ENCODE measurements at regions not wholly inside any gene's neighbourhood (a gene's known extent, or its start where the extent isn't known, plus 50 kb on each side); places are given as distances from the start of the nearest gene placed in this dataset.
"Not testable (repeated sequence)": the region's sequence is repeated elsewhere in the genome, so short reads cannot be mapped to it uniquely, and the experiment has no call there.

GRCh38 chr13:97542102-97542685 lies 108.2 kb downstream of the RAP2A start:
- Histone ChIP-seq H3K4me2 (replicated peaks; ENCODE audit: low read depth, low read length, poor library complexity, severe bottlenecking) (no peak overlapping the region), H3K27me3 (replicated peaks in 1 of 4; ENCODE audit: control extremely low read depth in 1 of 4, control insufficient read depth in 3 of 4, insufficient read depth in 4 of 4, low read length in 3 of 4) (no peaks in the 10 kb centered on the region), H3K27ac (ENCODE audit: low read length in 2 of 2) (no peak overlapping the region), H3K4me1 (ENCODE audit: control insufficient read depth in 2 of 2, insufficient read depth in 2 of 2, low read length in 2 of 2) (no peaks in the 10 kb centered on the region), H2AFZ (ENCODE audit: insufficient read depth, low read depth, low read length, poor library complexity, severe bottlenecking) (no peak overlapping the region), H3K9me3 (ENCODE audit: control extremely low read depth in 1 of 3, control insufficient read depth in 2 of 3, insufficient read depth in 1 of 3, low read length in 2 of 3) (peaks cover 0 to 9% (median 0%) of the 10 kb centered on the region in 3 donors), H4K20me1 (ENCODE audit: control insufficient read depth, insufficient read depth, low read length, poor library complexity, severe bottlenecking) (no peaks in the 10 kb centered on the region), H3K4me3 (ENCODE audit: control extremely low read depth in 1 of 5, extremely low read depth in 1 of 5, insufficient read depth in 1 of 5, low read depth in 2 of 5, low read length in 4 of 5) (no peak overlapping the region), H3K36me3 (replicated peaks in 1 of 2; ENCODE audit: control extremely low read depth in 1 of 2, control insufficient read depth in 1 of 2, extremely low read depth in 1 of 2, insufficient read depth in 2 of 2, low read length in 1 of 2) (no peaks in the 10 kb centered on the region), H3K9ac (ENCODE audit: low read length) (no peak overlapping the region), H3K79me2 (ENCODE audit: control insufficient read depth, insufficient read depth, low read length) (no peaks in the 10 kb centered on the region)
- no peak overlapping the region for H3K27ac Mint-ChIP-seq
- H3K4me1 Mint-ChIP-seq, result peaks cover 4% of the 10 kb centered on the region
- H3K27me3 Mint-ChIP-seq, result no peaks in the 10 kb centered on the region
- CTCF ChIA-PET, result no interaction called here
- intact Hi-C loops (cut with micrococcal nuclease), result no loop called here
- ATAC-seq (ENCODE audit: low read depth) (no peak), DNase-seq (no peak)
- POLR2A ChIA-PET, result no interaction called here
- no peak overlapping the region for H3K4me3 Mint-ChIP-seq
- H3K9me3 Mint-ChIP-seq (ENCODE audit: insufficient read depth), result peaks cover 2% of the 10 kb centered on the region
- TF ChIP-seq CTCF (IDR thresholded peaks at IDR 0.05) (no peak), EZH2 (IDR thresholded peaks at IDR 0.05; ENCODE audit: borderline replicate concordance, insufficient read depth, low read depth, low read length, poor library complexity, severe bottlenecking) (no peak)
- 100% methylated on average over 1 of the region's 4 CpGs for WGBS (ENCODE audit: insufficient coverage)

DNA sequence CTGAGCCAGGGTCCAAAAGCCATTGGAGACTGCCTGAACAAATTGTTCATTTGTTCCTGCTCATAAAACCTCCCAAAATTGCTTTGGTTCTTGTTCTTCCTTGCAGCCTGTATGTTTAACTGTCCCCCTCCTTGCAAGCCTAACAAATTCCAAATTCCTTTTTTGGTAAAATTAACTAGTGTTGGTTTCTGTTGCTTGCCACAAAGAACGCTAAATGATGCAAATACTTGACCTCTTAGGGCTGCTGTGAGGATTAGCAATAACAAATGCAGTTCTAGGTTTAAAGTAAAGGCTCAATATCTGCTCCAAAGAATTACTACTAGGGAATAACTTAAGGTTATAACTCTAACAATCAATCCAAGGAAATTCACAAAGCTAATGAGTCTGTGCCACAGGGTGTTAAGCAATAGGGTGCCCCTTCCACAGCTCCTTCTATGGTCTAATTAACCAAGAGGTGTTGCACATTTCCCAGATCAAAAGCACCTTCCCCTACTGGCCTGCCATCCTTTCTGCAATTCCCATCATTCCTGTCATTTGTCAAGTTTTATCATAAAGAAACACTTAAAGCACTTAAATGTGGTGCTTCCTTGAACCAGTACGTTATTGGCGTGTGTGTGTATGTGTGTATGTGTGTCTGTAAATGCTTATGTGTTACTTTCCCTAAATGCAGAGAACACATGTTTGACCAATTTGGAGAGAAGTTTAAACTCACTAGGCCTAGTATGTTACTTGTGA lies 110.2 kb downstream of the RAP2A start:
- Histone ChIP-seq H3K9me3 (ENCODE audit: control extremely low read depth in 1 of 3, control insufficient read depth in 2 of 3, insufficient read depth in 1 of 3, low read length in 2 of 3) (peaks cover 0 to 9% (median 0%) of the 10 kb centered on the region in 3 donors), H2AFZ (ENCODE audit: insufficient read depth, low read depth, low read length, poor library complexity, severe bottlenecking) (no peak overlapping the region), H3K4me3 (ENCODE audit: control extremely low read depth in 1 of 5, extremely low read depth in 1 of 5, insufficient read depth in 1 of 5, low read depth in 2 of 5, low read length in 4 of 5) (no peak overlapping the region), H3K9ac (ENCODE audit: low read length) (no peak overlapping the region), H3K27ac (ENCODE audit: low read length in 2 of 2) (no peak overlapping the region), H3K4me2 (replicated peaks; ENCODE audit: low read depth, low read length, poor library complexity, severe bottlenecking) (no peak overlapping the region), H3K27me3 (replicated peaks in 1 of 4; ENCODE audit: control extremely low read depth in 1 of 4, control insufficient read depth in 3 of 4, insufficient read depth in 4 of 4, low read length in 3 of 4) (no peaks in the 10 kb centered on the region), H3K79me2 (ENCODE audit: control insufficient read depth, insufficient read depth, low read length) (no peaks in the 10 kb centered on the region), H4K20me1 (ENCODE audit: control insufficient read depth, insufficient read depth, low read length, poor library complexity, severe bottlenecking) (no peaks in the 10 kb centered on the region), H3K4me1 (ENCODE audit: control insufficient read depth in 2 of 2, insufficient read depth in 2 of 2, low read length in 2 of 2) (no peaks in the 10 kb centered on the region), H3K36me3 (replicated peaks in 1 of 2; ENCODE audit: control extremely low read depth in 1 of 2, control insufficient read depth in 1 of 2, extremely low read depth in 1 of 2, insufficient read depth in 2 of 2, low read length in 1 of 2) (no peaks in the 10 kb centered on the region)
- Mint-ChIP-seq H3K4me3 (no peak overlapping the region), H3K4me1 (peaks cover 7% of the 10 kb centered on the region), H3K27ac (no peak overlapping the region), H3K27me3 (no peaks in the 10 kb centered on the region), H3K9me3 (ENCODE audit: insufficient read depth) (peaks cover 2% of the 10 kb centered on the region)
- DNase-seq (no peak), ATAC-seq (ENCODE audit: low read depth) (no peak)
- intact Hi-C loops (cut with micrococcal nuclease), result no loop called here
- ChIA-PET CTCF (no interaction called here), POLR2A (no interaction called here)
- no CpG with 5 or more reads among the region's 3 CpGs for WGBS (ENCODE audit: insufficient coverage)
- TF ChIP-seq CTCF (IDR thresholded peaks at IDR 0.05) (no peak), EZH2 (IDR thresholded peaks at IDR 0.05; ENCODE audit: borderline replicate concordance, insufficient read depth, low read depth, low read length, poor library complexity, severe bottlenecking) (no peak)

DNA sequence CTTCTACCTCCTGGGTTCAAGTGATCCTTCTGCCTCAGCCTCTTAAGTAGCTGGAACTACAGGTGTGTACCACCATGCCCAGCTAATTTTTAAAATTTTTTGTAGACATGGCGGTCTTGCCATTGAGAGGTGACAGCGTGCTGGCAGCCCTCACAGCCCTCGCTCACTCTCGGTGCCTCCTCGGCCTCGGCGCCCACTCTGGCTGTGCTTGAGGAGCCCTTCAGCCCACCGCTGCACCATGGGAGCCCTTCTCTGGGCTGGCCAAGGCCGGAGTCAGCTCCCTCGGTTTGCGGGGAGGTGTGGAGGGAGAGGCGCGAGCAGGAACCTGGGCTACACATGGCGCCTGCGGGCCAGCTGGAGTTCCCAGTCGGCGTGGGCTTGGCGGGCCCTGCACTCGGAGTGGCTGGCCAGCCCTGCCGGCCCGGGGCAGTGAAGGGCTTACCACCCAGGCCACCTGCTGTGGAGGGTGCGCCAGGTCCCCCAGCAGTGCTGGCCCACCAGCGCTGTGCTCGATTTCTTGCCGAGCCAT lies 111.1 kb downstream of the RAP2A start:
- H3K9me3 ChIP-seq (ENCODE audit: control extremely low read depth in 1 of 3, control insufficient read depth in 2 of 3, insufficient read depth in 1 of 3, low read length in 2 of 3); H3K79me2 ChIP-seq (ENCODE audit: control insufficient read depth, insufficient read depth, low read length); H3K4me1 Mint-ChIP-seq; ATAC-seq (ENCODE audit: low read depth); H3K27ac ChIP-seq (ENCODE audit: low read length in 2 of 2); H2AFZ ChIP-seq (ENCODE audit: insufficient read depth, low read depth, low read length, poor library complexity, severe bottlenecking); intact Hi-C loops (cut with micrococcal nuclease); H3K9ac ChIP-seq (ENCODE audit: low read length); H3K9me3 Mint-ChIP-seq (ENCODE audit: insufficient read depth); H3K27me3 ChIP-seq (replicated peaks in 1 of 4; ENCODE audit: control extremely low read depth in 1 of 4, control insufficient read depth in 3 of 4, insufficient read depth in 4 of 4, low read length in 3 of 4); H4K20me1 ChIP-seq (ENCODE audit: control insufficient read depth, insufficient read depth, low read length, poor library complexity, severe bottlenecking); POLR2A ChIA-PET; H3K4me2 ChIP-seq (replicated peaks; ENCODE audit: low read depth, low read length, poor library complexity, severe bottlenecking); H3K4me1 ChIP-seq (ENCODE audit: control insufficient read depth in 2 of 2, insufficient read depth in 2 of 2, low read length in 2 of 2); H3K27ac Mint-ChIP-seq; DNase-seq; H3K4me3 Mint-ChIP-seq; H3K36me3 ChIP-seq (replicated peaks in 1 of 2; ENCODE audit: control extremely low read depth in 1 of 2, control insufficient read depth in 1 of 2, extremely low read depth in 1 of 2, insufficient read depth in 2 of 2, low read length in 1 of 2); H3K4me3 ChIP-seq (ENCODE audit: control extremely low read depth in 1 of 5, extremely low read depth in 1 of 5, insufficient read depth in 1 of 5, low read depth in 2 of 5, low read length in 4 of 5); CTCF ChIA-PET; H3K27me3 Mint-ChIP-seq: not testable (repeated sequence)
- WGBS (ENCODE audit: insufficient coverage), result 95% methylated on average over 25 of the region's 25 CpGs

All from B cell (primary cell).